GM12892 (cell line): ENCODE measurements at regions not wholly inside any gene's neighbourhood (a gene's known extent, or its start where the extent isn't known, plus 50 kb on each side); places are given as distances from the start of the nearest gene placed in this dataset.

ENCODE experiments used
- DNase-seq: peaks from one replicate; pipeline ENCODE4 v3.0.0; 2011; ENCODE audit not compliant: insufficient read length
- FAIRE-seq: peaks from 2 replicates; lab custom pipeline; 2011; peaks lifted over from hg19 to GRCh38; lab: Jason Lieb, UNC
- POLR2A ChIP-seq: IDR thresholded peaks from 2 replicates; pipeline ENCODE4 v1.6.1; 2011; ENCODE audit warnings: low read depth, low read length, control low read depth
- POLR2AphosphoS5 ChIP-seq: IDR thresholded peaks from 2 replicates; pipeline ENCODE4 v1.6.1; 2011; ENCODE audit warnings: low read depth, low read length, control low read depth
- TAF1 ChIP-seq: IDR thresholded peaks from 2 replicates; pipeline ENCODE4 v1.6.1; 2011; ENCODE audit warnings: low read depth, mild to moderate bottlenecking, control low read depth, low read length, borderline replicate concordance

DNA sequence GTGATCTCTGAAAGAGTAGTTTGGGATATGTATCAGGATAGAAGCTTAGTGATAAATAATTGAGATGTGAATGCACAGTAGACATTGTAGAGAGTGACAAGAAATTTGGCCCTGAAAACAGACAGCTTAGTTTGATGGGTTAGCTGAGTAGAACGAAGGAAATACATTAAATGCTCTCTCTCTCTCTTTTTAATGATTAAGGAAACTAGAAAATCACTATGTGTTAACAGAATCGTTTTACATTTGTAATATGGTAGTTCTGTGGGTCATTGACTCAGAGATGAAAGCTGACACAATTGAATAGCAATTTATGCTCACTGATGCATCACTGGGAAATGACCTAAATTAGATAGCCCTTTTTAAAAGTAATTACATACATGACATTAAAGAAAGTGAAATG lies 739.8 kb upstream of the PTPRD start:
- no peak for TF ChIP-seq TAF1
- FAIRE-seq: no peak
- DNase-seq: no peak

DNA sequence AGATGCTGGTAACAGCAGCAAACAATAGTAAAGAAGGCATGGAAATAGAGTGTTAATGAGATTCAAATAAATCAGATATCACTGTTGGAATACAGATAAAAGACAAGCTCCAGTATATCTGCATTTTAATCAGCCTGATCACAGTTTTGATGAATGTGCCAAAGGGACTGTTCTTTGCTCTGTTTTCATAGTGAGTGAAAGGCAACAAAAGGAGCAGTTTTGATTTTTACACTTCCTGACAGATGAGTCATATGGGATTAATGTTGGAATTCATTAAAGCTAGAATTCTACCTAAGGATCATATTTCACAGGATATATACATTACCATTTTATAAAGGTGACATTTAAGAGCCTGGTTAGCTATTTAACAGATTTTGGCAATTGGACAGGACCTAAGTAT lies 743.3 kb upstream of the PTPRD start:
- no peak for FAIRE-seq

DNA sequence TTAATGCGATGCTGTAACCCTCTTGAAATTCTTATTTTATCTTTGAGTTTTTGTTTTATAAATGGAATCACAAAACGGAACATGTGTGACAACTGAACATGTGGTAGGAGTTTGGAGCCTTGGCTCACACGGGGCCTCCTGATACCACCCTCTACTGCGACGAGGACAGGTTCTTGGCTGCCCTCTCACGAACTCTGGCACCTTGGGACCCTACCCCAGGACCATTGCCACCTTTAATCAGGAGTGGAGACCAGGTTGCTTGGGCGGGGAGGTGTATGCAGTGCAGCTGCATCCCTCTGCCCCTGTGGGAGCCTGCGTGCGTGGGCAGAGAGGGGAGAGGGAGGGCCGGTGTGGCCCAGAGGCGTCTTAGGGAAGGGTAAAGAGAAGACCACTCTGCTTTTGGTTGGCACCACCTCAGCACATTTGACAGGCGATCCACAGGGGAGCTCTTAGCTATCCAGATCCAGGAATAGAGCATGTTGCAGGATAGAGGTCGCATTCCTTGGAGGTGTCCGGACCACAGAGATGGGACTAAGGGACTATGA lies 753.9 kb upstream of the PTPRD start:
- DNase-seq: no peak
- TF ChIP-seq POLR2AphosphoS5: no peak
- no peak for TF ChIP-seq TAF1
- no peak for TF ChIP-seq POLR2A
- FAIRE-seq: no peak

More for the DNA sequence above, 743.3 kb upstream of the PTPRD start:
- TF ChIP-seq TAF1: no peak
- no peak for DNase-seq

DNA sequence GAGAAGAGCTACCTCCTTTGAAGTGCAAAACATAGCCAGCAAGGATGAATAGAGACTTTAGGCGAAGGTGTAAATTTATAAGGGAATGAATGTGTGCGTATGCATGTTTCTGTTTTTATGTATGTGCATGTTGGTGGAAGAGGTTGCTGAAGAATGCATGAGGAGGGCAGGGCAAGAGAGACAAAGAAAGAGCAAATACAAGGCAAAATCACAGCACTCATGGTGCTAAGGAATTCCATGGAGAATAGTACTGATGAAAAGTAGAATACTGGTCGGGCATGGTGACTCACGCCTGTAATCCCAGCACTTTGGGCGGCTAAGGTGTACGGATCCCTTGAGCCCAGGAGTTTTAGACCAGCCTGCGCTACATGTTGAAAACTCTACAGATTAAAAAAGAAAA lies 762.1 kb upstream of the PTPRD start:
- FAIRE-seq (no peak), DNase-seq (no peak)
- no peak for TF ChIP-seq POLR2AphosphoS5
- no peak for TF ChIP-seq TAF1
- TF ChIP-seq POLR2A: no peak

DNA sequence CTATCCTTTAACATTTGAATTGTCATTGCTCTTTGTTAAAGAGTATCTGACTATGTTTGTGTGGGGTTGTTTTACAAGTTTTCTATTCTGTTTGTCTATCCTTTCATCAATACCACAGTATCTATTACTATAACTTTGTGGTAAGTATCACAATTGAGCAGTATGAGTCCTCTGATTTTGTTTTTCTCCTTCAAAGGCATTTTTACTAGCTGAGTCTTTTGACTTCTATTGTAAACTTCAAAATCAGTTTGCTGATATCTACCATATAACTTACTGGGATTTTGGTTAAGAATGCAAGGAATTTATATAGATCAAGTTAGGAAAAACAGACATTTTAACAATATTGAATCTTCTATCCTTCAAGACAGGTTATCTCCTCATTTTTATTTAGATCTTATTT lies 789.8 kb upstream of the PTPRD start:
- no peak for TF ChIP-seq TAF1
- TF ChIP-seq POLR2A: no peak
- TF ChIP-seq POLR2AphosphoS5: no peak
- no peak for FAIRE-seq
- no peak for DNase-seq

DNA sequence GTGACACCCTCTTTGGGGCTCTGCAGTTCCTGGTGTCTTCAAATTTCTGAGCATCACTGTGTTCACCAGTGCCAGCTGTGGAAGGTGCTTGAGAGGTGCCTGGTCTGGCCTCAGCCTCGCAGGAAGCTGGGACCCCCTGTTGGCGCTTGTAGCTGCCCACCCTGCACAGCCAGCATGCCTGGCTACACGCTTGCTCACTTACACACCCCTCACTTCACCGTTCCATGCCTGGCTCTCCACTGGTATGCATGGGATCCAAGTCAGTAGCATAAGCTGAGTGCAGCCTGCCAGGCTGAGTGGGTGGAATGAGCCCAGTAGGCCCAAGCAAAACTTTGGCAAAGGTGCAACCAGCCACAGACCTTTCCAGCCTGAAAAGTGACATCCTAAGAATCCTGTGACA lies 801.4 kb upstream of the PTPRD start:
- no peak for DNase-seq
- no peak for FAIRE-seq
- no peak for TF ChIP-seq POLR2A
- TF ChIP-seq TAF1: no peak
- TF ChIP-seq POLR2AphosphoS5: no peak

DNA sequence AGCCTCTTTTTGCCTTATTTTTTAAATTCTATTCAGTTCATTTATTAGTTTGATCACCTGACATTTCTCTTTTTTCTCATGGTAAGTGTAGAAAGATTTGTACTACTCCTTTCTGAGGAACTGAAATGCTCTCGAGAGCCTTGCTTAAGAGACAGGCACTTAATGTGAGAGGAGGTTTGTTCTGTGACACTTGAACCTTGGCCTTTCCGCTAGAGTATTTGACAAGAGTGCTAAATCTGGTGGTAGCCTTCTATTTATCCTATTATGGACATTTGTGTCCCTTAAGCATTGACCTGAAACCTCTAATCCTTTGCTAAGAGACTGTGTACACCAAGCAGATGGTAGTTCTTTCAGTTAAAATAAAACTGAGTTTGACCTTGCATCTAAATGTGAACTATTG lies 805.0 kb upstream of the PTPRD start:
- DNase-seq (no peak), FAIRE-seq (no peak)
- TF ChIP-seq TAF1 (no peak), POLR2A (no peak), POLR2AphosphoS5 (no peak)

DNA sequence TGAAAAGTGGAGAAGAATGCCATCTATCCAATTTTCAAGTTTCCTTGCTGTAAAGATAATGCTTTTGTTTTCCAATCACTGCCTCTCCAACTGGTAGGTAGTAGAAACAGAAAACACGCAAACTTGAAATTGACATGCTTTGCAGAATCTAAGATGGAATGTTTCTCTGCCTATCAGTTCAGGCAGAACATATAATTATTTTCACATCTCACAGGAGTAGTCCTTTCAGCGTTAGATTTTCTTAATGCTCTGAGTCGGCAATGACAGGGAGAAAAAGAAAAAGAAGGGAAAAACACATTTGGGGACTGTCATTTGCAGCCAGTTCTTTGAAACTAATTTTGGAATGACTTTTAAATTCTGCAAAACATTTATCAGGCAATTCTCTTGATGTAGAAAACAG lies 818.7 kb upstream of the PTPRD start:
- TF ChIP-seq TAF1 (no peak), POLR2A (no peak), POLR2AphosphoS5 (no peak)
- DNase-seq (no peak), FAIRE-seq (no peak)

DNA sequence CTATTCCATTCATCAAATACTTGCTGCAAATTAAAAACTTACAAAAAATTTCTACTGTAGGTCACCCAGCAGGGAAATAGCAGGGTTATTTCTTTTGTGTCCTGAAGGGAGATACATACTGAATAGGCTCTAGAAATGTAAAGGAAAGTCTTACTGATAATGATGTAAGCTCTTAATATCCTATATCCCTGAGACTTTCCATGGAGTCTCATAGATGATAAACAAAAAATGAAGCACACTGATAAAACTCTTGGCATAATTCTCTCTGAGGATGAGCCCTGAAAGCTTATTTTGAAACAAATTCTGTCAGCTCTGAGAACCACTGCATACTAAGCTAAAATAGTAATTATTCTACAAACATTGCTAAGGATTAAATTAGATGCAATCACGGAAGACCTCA lies 819.6 kb upstream of the PTPRD start:
- TF ChIP-seq POLR2A (no peak), POLR2AphosphoS5 (no peak), TAF1 (no peak)
- DNase-seq (no peak), FAIRE-seq (no peak)

DNA sequence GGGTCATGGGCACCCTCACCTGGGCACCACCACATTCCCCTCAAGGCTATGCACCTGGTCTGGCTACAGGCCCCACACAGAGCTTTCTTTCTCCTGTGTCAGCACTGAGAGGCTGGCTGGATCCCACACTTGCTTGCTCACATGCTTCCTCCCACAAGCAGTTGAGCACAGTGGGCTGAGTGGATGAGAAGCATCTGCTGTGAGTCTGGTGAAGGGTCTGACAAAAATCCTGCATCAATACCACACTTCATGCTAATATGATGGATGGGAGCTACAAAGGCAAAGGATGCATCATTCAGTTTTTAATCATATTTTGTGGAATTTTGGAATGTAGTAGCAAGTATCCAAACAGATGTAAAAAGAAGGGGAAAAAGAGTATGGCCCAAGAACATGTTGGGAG lies 830.8 kb upstream of the PTPRD start:
- no peak for DNase-seq
- FAIRE-seq: no peak
- no peak for TF ChIP-seq POLR2AphosphoS5
- no peak for TF ChIP-seq POLR2A
- no peak for TF ChIP-seq TAF1

DNA sequence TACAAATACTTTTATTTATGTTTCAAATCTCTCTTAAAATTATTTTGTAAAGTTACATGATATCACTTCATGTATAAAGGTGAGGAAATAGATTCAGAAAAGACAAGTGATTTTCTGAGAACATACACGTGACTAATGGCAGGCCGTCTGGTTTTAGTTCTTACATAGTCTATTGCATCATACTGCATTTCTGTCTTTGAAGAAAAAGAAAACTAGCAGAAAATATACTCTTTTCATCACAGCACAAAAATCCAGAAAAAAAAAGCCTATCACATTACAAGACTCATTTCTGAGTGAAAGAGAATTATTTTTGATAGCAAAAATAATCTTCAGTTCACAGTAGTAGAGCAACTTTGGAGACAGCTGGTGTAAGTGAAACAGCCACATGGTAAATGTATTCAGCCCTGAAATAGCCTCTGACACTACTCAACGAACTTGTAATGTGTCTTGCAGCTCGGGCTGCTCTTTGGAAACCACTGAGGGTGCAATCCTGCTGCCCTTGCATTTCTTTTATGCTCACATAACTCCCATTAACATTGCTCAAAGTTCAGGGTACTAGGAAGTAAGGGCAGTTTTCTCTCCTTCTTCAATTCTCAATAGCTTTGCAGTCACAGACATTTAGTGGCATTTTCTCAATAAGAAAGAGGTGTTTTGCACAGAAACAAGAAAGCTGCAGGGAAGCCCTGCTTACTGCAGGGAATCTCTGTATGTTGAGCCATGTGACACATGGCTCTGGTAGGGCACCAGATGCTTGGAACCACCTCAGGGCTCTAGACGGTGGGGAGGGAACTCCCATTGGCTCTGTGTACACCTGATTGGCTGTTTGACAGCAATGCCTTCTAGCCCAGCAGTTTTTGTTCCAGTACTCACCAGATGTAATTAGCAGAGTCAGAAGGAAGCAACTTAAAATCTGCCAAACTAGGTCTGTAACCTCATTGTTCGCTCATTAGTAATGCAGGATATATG lies 845.3 kb upstream of the PTPRD start:
- TF ChIP-seq TAF1 (no peak), POLR2AphosphoS5 (no peak), POLR2A (no peak)
- FAIRE-seq (no peak), DNase-seq (no peak)

DNA sequence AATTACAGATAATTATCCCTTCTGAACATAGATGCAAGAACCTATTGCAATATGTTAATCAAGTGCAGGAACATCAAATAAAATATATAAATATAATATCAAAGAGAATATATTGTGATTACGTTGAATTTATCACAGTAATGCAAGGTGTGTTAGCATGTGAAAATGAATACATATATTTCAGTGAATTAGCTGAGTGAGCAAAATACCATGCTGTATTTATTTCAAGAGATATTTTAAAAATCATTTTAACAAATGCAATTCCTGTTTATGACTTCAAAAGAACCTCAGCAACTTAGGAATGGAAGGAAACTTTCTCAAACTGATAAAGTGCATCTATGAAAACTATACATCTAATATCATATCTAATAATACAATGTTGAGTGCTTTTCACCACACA lies 856.9 kb upstream of the PTPRD start:
- no peak for FAIRE-seq
- no peak for DNase-seq
- TF ChIP-seq TAF1 (no peak), POLR2AphosphoS5 (no peak), POLR2A (no peak)

DNA sequence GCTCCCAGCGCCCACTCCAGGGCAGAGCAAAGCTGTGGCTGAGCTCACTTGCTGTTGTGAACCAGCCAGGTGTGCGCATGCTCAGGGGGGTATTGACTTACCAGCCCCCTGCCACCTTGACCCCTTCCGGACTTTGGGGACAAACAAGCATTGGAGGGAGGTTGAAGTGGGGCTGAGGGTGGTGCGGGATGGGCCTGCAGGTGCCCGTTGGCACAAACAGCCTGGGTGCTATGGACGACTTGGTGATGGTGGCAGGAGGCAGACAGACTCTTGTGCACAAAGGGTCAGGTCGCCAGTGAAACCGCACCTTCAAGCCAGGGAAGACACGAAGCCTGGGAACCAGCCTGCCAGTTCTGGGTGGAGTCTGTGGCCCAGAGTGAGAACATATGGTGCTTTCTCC lies 858.5 kb upstream of the PTPRD start:
- no peak for TF ChIP-seq TAF1
- no peak for TF ChIP-seq POLR2A
- no peak for TF ChIP-seq POLR2AphosphoS5
- no peak for FAIRE-seq

More for the DNA sequence above, 858.5 kb upstream of the PTPRD start:
- DNase-seq: no peak
